ENCODE measurements at regions not wholly inside any gene's neighbourhood (a gene's known extent, or its start where the extent isn't known, plus 50 kb on each side); places are given as distances from the start of the nearest gene placed in this dataset.

DNA sequence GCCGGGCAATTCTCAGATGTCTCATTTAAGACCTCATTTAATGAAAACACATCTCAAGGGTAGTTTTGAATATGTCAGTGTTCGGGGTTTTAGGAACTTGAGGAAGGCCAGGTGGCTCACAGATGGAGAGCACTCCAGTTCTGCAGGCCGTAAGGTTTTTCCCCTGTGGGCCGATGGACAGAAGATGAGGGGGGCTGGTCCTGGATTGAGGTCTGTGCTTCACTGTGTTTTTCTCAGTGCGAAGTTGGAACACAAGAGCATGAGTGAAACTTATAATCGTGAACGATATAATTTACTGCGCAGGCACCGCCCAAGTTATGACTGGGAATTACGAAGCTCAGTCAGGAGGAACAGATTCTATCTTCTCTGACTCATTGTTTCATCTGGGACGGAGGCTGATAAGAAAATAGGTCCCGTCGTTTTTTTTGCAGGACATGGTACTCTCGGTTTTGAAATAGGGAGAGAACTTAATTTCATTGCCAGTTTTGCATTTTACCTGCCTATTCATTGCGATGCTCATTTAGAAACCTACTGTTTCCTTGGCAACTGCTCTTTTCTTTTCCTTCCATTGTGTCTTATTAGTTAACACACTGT, 591.0 kb upstream of the PFKP start:
- Mint-ChIP-seq H3K4me1 (ENCODE audit: low read depth) (no peaks in the 10 kb centered on the region), H3K27me3 (ENCODE audit: low read depth) (peaks cover 8% of the 10 kb centered on the region), H3K9me3 (peaks cover 5 to 7% of the 10 kb centered on the region in 2 donors), H3K4me3 (no peak overlapping the region), H3K36me3 (ENCODE audit: insufficient read depth in 2 of 2) (no peaks in the 10 kb centered on the region), H3K27ac (no peak overlapping the region)
- ATAC-seq (replicated peaks in 1 of 2) (no peak), DNase-seq (no peak)

GRCh38 chr10:2475711-2476217, 591.6 kb upstream of the PFKP start:
- H3K4me1 Mint-ChIP-seq (ENCODE audit: low read depth), result no peaks in the 10 kb centered on the region
- no peak overlapping the region for H3K27ac Mint-ChIP-seq
- peaks cover 4 to 7% of the 10 kb centered on the region in 2 donors for H3K9me3 Mint-ChIP-seq
- DNase-seq (no peak), ATAC-seq (replicated peaks in 1 of 2) (no peak)
- peaks cover 4% of the 10 kb centered on the region for H3K27me3 Mint-ChIP-seq (ENCODE audit: low read depth)
- no peaks in the 10 kb centered on the region for H3K36me3 Mint-ChIP-seq (ENCODE audit: insufficient read depth in 2 of 2)
- H3K4me3 Mint-ChIP-seq, result no peak overlapping the region

DNA sequence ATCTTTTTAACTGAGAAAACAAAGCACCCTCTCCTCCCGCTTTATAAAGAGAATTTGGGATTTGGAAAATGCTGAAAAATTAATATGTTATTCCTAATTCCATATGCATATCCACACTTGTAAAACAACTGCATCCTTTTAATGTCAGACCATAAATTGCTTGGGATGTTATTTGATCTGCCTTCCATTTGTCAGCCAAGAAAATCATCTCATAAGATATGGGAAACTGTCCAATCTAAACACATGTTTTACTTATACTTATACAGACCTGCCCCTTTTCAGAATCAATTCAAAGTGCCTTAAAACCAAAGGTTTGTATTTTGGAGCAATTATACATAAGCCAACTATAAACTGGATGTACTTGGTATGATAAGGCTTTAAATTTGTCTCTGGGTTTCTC, 595.5 kb upstream of the PFKP start:
- DNase-seq (no peak), ATAC-seq (replicated peaks in 1 of 2) (no peak)
- H3K4me1 Mint-ChIP-seq (ENCODE audit: low read depth), result no peaks in the 10 kb centered on the region

GRCh38 chr10:2469802-2470201, 597.5 kb upstream of the PFKP start:
- no peak for DNase-seq
- Mint-ChIP-seq H3K9me3 (peaks cover 6 to 9% of the 10 kb centered on the region in 2 donors), H3K36me3 (ENCODE audit: insufficient read depth in 2 of 2) (no peaks in the 10 kb centered on the region), H3K4me3 (no peak overlapping the region), H3K27ac (no peak overlapping the region), H3K27me3 (ENCODE audit: low read depth) (peaks cover 4% of the 10 kb centered on the region), H3K4me1 (ENCODE audit: low read depth) (no peaks in the 10 kb centered on the region)
- ATAC-seq (replicated peaks in 1 of 2), result no peak

More for the DNA sequence above, 595.5 kb upstream of the PFKP start:
- Mint-ChIP-seq H3K36me3 (ENCODE audit: insufficient read depth in 2 of 2) (no peaks in the 10 kb centered on the region), H3K27ac (no peak overlapping the region), H3K27me3 (ENCODE audit: low read depth) (peaks cover 4% of the 10 kb centered on the region), H3K4me3 (no peak overlapping the region), H3K9me3 (peaks cover 6 to 7% of the 10 kb centered on the region in 2 donors)

- H3K27ac Mint-ChIP-seq, result no peak overlapping the region
- H3K4me1 Mint-ChIP-seq (ENCODE audit: low read depth), result no peaks in the 10 kb centered on the region
- DNase-seq (no peak), ATAC-seq (replicated peaks in 1 of 2) (no peak)
- H3K27me3 Mint-ChIP-seq (ENCODE audit: low read depth), result no peaks in the 10 kb centered on the region
- no peak overlapping the region for H3K4me3 Mint-ChIP-seq
- peaks cover 0 to 1% of the 10 kb centered on the region in 2 donors for H3K36me3 Mint-ChIP-seq (ENCODE audit: insufficient read depth in 2 of 2)
- H3K9me3 Mint-ChIP-seq, result peaks cover 4 to 7% of the 10 kb centered on the region in 2 donors
These were observed 602.9 kb upstream of the PFKP start for GRCh38 chr10:2464483-2464882.

GRCh38 chr10:2463316-2463715, 604.0 kb upstream of the PFKP start:
- Mint-ChIP-seq H3K27ac (no peak overlapping the region), H3K36me3 (ENCODE audit: insufficient read depth in 2 of 2) (peaks cover 0 to 1% of the 10 kb centered on the region in 2 donors), H3K4me1 (ENCODE audit: low read depth) (no peaks in the 10 kb centered on the region), H3K4me3 (no peak overlapping the region), H3K27me3 (ENCODE audit: low read depth) (no peaks in the 10 kb centered on the region), H3K9me3 (peaks cover 4 to 7% of the 10 kb centered on the region in 2 donors)
- no peak for DNase-seq
- no peak for ATAC-seq (replicated peaks in 1 of 2)

- Mint-ChIP-seq H3K4me1 (ENCODE audit: low read depth) (no peaks in the 10 kb centered on the region), H3K27me3 (ENCODE audit: low read depth) (no peaks in the 10 kb centered on the region), H3K4me3 (no peak overlapping the region), H3K36me3 (ENCODE audit: insufficient read depth in 2 of 2) (peaks cover 0 to 1% of the 10 kb centered on the region in 2 donors), H3K27ac (no peak overlapping the region), H3K9me3 (peaks cover 4 to 5% of the 10 kb centered on the region in 2 donors)
- DNase-seq, result no peak
- no peak for ATAC-seq (replicated peaks in 1 of 2)
These were observed 604.8 kb upstream of the PFKP start for GRCh38 chr10:2462581-2462980.

GRCh38 chr10:2460812-2461211, 606.5 kb upstream of the PFKP start:
- DNase-seq (no peak), ATAC-seq (replicated peaks in 1 of 2) (no peak)
- Mint-ChIP-seq H3K36me3 (ENCODE audit: insufficient read depth in 2 of 2) (peaks cover 0 to 1% of the 10 kb centered on the region in 2 donors), H3K4me1 (ENCODE audit: low read depth) (no peaks in the 10 kb centered on the region), H3K9me3 (peaks cover 4 to 6% of the 10 kb centered on the region in 2 donors), H3K4me3 (no peak overlapping the region), H3K27ac (no peak overlapping the region), H3K27me3 (ENCODE audit: low read depth) (no peaks in the 10 kb centered on the region)

DNA sequence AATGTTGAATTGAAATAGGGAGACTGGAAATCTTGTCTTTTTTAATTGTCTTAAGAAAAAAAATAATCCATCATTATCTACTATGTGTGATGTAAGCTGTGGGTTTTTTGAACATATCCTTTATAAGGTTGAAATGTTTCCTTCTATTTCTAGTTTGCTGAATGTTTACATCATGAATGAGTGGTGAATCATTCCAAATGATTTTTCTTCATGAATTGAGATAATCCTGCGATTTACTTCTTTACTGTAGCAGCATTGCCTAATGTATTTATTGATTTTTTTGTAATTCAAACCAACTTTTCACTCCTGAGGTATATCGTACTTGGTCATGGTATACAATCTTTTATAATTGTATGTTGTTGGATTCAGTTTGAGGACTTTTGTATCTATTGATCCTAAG, 607.6 kb upstream of the PFKP start:
- Mint-ChIP-seq H3K9me3 (peaks cover 3% of the 10 kb centered on the region in 2 donors), H3K4me3 (no peak overlapping the region), H3K4me1 (ENCODE audit: low read depth) (no peaks in the 10 kb centered on the region), H3K27ac (no peak overlapping the region), H3K27me3 (ENCODE audit: low read depth) (no peaks in the 10 kb centered on the region), H3K36me3 (ENCODE audit: insufficient read depth in 2 of 2) (peaks cover 0 to 1% of the 10 kb centered on the region in 2 donors)
- DNase-seq (no peak), ATAC-seq (replicated peaks in 1 of 2) (no peak)

- no peak for ATAC-seq (replicated peaks in 1 of 2)
- H3K36me3 Mint-ChIP-seq (ENCODE audit: insufficient read depth in 2 of 2), result peaks cover 0 to 1% of the 10 kb centered on the region in 2 donors
- no peak overlapping the region for H3K27ac Mint-ChIP-seq
- H3K27me3 Mint-ChIP-seq (ENCODE audit: low read depth), result no peaks in the 10 kb centered on the region
- no peaks in the 10 kb centered on the region for H3K4me1 Mint-ChIP-seq (ENCODE audit: low read depth)
- no peak for DNase-seq
- H3K9me3 Mint-ChIP-seq, result peaks cover 3 to 6% of the 10 kb centered on the region in 2 donors
- no peak overlapping the region for H3K4me3 Mint-ChIP-seq
These were observed 610.5 kb upstream of the PFKP start for GRCh38 chr10:2456834-2457233.

DNA sequence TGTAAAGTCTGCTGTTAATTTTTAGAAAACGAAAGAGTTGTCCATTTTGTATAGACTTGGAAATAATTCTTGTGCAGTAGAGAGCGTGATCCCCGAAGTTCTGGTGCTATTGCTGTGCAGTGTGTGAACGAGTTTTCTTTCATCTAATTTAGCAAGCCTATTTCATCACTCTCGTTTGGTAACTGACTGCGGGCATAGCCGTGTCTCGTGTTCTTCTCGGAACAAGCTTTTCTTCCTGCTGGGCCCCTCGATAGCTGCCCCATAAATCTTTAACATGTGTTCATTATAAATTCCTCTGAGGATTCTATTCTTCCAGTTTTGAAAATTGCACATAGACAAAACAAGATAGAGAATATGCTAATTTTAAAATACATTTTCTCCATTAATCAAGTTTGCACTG, 622.0 kb upstream of the PFKP start:
- Mint-ChIP-seq H3K27ac (no peak overlapping the region), H3K27me3 (ENCODE audit: low read depth) (no peaks in the 10 kb centered on the region), H3K9me3 (no peaks in the 10 kb centered on the region), H3K36me3 (ENCODE audit: insufficient read depth in 2 of 2) (peaks cover 0 to 2% of the 10 kb centered on the region in 2 donors), H3K4me3 (no peak overlapping the region), H3K4me1 (ENCODE audit: low read depth) (no peaks in the 10 kb centered on the region)
- DNase-seq (no peak), ATAC-seq (replicated peaks in 1 of 2) (no peak)

DNA sequence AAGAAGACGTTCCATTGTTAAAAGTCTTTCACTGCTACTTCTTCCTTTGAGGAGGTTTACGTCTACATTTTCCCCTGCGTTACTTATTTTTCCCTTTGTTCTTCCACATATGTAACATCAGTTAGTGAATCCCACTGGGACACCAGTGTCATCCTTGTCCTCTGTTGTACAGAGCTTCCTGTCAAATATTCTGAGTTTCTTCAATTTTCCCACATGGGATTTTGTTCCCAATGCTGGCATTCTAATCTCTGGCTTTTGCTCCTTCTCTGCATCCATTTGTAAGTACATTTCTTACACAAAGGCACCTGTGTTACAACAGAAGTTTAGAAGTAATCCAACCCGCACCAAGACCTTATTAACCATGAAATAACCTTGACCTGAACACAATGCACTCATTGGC, 627.4 kb upstream of the PFKP start:
- no peaks in the 10 kb centered on the region for H3K4me1 Mint-ChIP-seq (ENCODE audit: low read depth)

DNA sequence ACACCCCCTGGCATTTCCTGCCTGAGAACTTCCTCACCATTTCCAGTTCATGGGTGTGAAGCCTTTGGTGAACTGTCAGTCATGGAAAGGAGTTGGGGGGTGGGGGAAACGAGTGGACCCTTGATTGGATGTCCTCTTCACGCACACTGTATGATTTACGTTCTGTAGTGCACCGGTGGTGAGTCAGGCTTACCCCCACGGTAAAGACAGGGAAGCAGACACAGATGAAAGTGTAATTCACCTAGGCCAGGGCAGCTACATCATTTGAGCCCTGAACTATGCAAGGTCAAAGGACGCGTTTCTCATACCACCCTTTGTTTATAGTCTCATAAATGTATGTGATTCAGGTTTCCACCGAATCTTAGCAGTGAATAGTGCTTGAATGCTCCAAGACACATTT, 628.3 kb upstream of the PFKP start:
- DNase-seq (no peak), ATAC-seq (replicated peaks in 1 of 2) (no peak)
- peaks cover 0 to 3% of the 10 kb centered on the region in 2 donors for H3K9me3 Mint-ChIP-seq
- H3K4me1 Mint-ChIP-seq (ENCODE audit: low read depth), result no peaks in the 10 kb centered on the region
- H3K27me3 Mint-ChIP-seq (ENCODE audit: low read depth), result no peaks in the 10 kb centered on the region
- H3K4me3 Mint-ChIP-seq, result no peak overlapping the region
- H3K27ac Mint-ChIP-seq, result no peak overlapping the region
- H3K36me3 Mint-ChIP-seq (ENCODE audit: insufficient read depth in 2 of 2), result no peaks in the 10 kb centered on the region

More for the DNA sequence above, 627.4 kb upstream of the PFKP start:
- Mint-ChIP-seq H3K36me3 (ENCODE audit: insufficient read depth in 2 of 2) (no peaks in the 10 kb centered on the region), H3K4me3 (no peak overlapping the region), H3K27ac (no peak overlapping the region), H3K27me3 (ENCODE audit: low read depth) (no peaks in the 10 kb centered on the region), H3K9me3 (peaks cover 0 to 3% of the 10 kb centered on the region in 2 donors)
- DNase-seq (no peak), ATAC-seq (replicated peaks in 1 of 2) (no peak)
